Upper lobe of left lung (tissue), 4 donors: ENCODE measurements at regions not wholly inside any gene's neighbourhood (a gene's known extent, or its start where the extent isn't known, plus 50 kb on each side); places are given as distances from the start of the nearest gene placed in this dataset.

Experiments
- EP300 ChIP-seq, 4 donors: sonication (generic); formaldehyde crosslinking; IDR thresholded peaks; one replicate each; pipeline ENCODE4 v1.5.1; 2017; ENCODE audit warnings: antibody characterized with exemption in 4 of 4, control low read depth in 2 of 4
- POLR2A ChIP-seq, 4 donors: fragments of 450-650 bp; IDR thresholded peaks; one replicate each; pipeline ENCODE4 v1.5.1; 2016 to 2017; ENCODE audit warnings: antibody characterized with exemption in 4 of 4, mild to moderate bottlenecking in 2 of 4
- TF ChIP-seq, protein P1 (sequence below), 6 experiments: fragments of 450-650 bp in 4 of 6; fragments of 200-600 bp in 2 of 6; sonication (generic) in 2 of 6; IDR thresholded peaks; one replicate each; pipeline ENCODE4 v1.5.1; 2016 to 2019; ENCODE audit warnings: antibody characterized with exemption in 6 of 6

DNA sequence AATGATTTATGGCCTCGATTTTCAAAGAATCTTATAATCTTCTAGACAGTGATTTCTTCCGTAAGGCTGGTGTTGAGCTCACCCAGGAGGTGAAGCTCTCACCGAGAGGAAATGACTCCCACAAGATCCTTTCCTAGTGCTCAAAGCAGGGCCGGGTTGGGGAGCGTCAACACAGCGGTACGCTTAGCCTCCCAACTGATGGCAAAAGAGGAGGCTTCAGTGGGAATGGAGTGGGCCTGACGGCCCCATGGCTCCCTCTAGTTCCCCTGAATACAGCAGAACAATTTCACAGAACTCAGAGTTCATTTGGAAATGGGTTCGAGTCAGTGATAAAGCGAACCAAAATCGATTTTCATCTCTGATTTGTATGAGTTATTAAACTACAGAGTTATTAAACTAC is 449.5 kb downstream of the KLF12 start:
- TF ChIP-seq EP300 (IDR thresholded peaks at IDR 0.05) (no peak), POLR2A (IDR thresholded peaks at IDR 0.05) (no peak)
- TF ChIP-seq, protein P1, sequence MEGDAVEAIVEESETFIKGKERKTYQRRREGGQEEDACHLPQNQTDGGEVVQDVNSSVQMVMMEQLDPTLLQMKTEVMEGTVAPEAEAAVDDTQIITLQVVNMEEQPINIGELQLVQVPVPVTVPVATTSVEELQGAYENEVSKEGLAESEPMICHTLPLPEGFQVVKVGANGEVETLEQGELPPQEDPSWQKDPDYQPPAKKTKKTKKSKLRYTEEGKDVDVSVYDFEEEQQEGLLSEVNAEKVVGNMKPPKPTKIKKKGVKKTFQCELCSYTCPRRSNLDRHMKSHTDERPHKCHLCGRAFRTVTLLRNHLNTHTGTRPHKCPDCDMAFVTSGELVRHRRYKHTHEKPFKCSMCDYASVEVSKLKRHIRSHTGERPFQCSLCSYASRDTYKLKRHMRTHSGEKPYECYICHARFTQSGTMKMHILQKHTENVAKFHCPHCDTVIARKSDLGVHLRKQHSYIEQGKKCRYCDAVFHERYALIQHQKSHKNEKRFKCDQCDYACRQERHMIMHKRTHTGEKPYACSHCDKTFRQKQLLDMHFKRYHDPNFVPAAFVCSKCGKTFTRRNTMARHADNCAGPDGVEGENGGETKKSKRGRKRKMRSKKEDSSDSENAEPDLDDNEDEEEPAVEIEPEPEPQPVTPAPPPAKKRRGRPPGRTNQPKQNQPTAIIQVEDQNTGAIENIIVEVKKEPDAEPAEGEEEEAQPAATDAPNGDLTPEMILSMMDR (IDR thresholded peaks at IDR 0.05), result no peak
